DND-41 (cell line): ENCODE measurements at regions not wholly inside any gene's neighbourhood (a gene's known extent, or its start where the extent isn't known, plus 50 kb on each side); places are given as distances from the start of the nearest gene placed in this dataset.

Experiments used
- EZH2 ChIP-seq: IDR thresholded peaks from 3 replicates; pipeline ENCODE4 v1.6.1; 2012; ENCODE audit warnings: borderline replicate concordance, low read depth, mild to moderate bottlenecking, moderate library complexity, low read length, inconsistent platforms; ENCODE audit not compliant: severe bottlenecking
- TF ChIP-seq, protein P1 (sequence below): IDR thresholded peaks from 2 replicates; pipeline ENCODE4 v1.5.1; 2012; ENCODE audit warnings: borderline replicate concordance, low read length, moderate library complexity, mild to moderate bottlenecking; ENCODE audit not compliant: poor library complexity, severe bottlenecking; ENCODE audit errors: extremely low read depth

DNA sequence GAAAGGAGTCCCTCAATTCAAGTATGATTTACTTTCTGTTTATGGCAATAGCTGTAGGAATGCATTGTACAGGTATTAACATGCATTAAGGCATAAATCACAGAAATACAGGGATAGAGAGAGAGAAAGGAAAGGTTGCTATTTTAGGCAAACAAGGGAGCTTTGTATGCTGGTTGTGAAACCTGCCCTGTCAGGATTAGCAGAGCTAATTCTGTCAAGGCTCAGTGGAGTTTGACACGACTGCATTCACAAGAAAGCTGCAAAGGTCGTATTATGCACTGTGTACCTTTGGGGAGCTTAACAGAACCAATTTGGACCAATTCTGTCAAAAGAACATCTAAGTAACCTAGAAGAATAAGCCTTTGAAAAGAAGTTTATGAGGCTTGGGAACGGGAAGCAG is 239.3 kb downstream of the GRIA2 start:
- TF ChIP-seq, protein P1, sequence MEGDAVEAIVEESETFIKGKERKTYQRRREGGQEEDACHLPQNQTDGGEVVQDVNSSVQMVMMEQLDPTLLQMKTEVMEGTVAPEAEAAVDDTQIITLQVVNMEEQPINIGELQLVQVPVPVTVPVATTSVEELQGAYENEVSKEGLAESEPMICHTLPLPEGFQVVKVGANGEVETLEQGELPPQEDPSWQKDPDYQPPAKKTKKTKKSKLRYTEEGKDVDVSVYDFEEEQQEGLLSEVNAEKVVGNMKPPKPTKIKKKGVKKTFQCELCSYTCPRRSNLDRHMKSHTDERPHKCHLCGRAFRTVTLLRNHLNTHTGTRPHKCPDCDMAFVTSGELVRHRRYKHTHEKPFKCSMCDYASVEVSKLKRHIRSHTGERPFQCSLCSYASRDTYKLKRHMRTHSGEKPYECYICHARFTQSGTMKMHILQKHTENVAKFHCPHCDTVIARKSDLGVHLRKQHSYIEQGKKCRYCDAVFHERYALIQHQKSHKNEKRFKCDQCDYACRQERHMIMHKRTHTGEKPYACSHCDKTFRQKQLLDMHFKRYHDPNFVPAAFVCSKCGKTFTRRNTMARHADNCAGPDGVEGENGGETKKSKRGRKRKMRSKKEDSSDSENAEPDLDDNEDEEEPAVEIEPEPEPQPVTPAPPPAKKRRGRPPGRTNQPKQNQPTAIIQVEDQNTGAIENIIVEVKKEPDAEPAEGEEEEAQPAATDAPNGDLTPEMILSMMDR = no peak
- TF ChIP-seq EZH2 = no peak
